ENCODE measurements at regions not wholly inside any gene's neighbourhood (a gene's known extent, or its start where the extent isn't known, plus 50 kb on each side); places are given as distances from the start of the nearest gene placed in this dataset.

DNA sequence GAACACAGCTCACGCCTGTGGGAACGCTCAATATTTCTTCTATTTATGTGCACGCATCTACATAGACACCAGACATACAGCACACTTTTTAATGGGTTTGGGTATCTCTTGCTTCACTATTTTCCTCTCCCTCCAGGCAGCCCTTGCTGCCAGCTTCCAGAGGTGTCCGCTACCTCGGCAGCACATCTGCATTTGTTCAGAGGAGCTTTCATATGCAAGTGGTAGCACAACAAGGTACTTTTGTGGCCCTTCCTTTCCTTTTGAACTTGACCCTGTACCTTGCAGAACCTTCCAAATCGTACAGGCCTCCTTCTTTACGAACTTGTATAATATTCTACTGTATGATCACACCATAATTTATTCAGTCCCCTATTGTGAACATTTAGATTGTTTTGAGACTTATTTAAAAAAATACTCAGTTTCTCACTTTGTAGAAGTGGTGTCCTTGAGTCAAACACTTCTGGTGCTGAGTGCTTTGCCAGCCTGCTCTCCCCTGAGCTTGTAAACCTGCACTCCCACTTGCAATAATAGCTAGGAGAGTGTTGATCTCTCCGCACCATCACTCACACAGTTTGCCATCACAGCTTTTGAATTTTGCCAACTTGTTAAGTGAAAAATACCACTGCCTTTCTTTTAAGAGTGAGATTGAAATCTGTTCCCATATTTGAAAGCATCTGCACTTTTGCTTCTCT, 106.0 kb upstream of the ZNF32 start:
- Histone ChIP-seq H3K4me2 (ENCODE audit: insufficient read depth, low read length) (no peak overlapping the region), H3K27ac (ENCODE audit: low read length) (no peak overlapping the region), H3K79me2 (ENCODE audit: insufficient read depth, low read length) (no peaks in the 10 kb centered on the region), H4K20me1 (ENCODE audit: insufficient read depth, low read length) (no peaks in the 10 kb centered on the region), H3K27me3 (ENCODE audit: insufficient read depth, low read length, poor library complexity) (no peaks in the 10 kb centered on the region), H3K4me3 (ENCODE audit: low read depth in 1 of 2, low read length in 2 of 2) (no peak overlapping the region), H3K4me1 (ENCODE audit: insufficient read depth, low read length) (no peaks in the 10 kb centered on the region), H3K9me3 (ENCODE audit: insufficient read depth, low read length, severe bottlenecking) (no peaks in the 10 kb centered on the region), H2AFZ (ENCODE audit: low read depth, low read length) (no peak overlapping the region), H3K9ac (ENCODE audit: low read depth, low read length) (no peak overlapping the region), H3K36me3 (ENCODE audit: insufficient read depth, low read length) (no peaks in the 10 kb centered on the region)
- ATAC-seq (ENCODE audit: insufficient read depth, low read depth) (no peak), DNase-seq (no peak)
- TF ChIP-seq EZH2 (IDR thresholded peaks at IDR 0.05; ENCODE audit: borderline replicate concordance, low read depth, low read length, severe bottlenecking), result no peak
- TF ChIP-seq, protein P1, sequence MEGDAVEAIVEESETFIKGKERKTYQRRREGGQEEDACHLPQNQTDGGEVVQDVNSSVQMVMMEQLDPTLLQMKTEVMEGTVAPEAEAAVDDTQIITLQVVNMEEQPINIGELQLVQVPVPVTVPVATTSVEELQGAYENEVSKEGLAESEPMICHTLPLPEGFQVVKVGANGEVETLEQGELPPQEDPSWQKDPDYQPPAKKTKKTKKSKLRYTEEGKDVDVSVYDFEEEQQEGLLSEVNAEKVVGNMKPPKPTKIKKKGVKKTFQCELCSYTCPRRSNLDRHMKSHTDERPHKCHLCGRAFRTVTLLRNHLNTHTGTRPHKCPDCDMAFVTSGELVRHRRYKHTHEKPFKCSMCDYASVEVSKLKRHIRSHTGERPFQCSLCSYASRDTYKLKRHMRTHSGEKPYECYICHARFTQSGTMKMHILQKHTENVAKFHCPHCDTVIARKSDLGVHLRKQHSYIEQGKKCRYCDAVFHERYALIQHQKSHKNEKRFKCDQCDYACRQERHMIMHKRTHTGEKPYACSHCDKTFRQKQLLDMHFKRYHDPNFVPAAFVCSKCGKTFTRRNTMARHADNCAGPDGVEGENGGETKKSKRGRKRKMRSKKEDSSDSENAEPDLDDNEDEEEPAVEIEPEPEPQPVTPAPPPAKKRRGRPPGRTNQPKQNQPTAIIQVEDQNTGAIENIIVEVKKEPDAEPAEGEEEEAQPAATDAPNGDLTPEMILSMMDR (IDR thresholded peaks at IDR 0.05; ENCODE audit: borderline replicate concordance, extremely low read depth, low read length, poor library complexity, severe bottlenecking), result no peak

GRCh38 chr10:43753397-43754061, 104.8 kb upstream of the ZNF32 start:
- Histone ChIP-seq H3K27me3 (ENCODE audit: insufficient read depth, low read length, poor library complexity) (no peaks in the 10 kb centered on the region), H3K79me2 (ENCODE audit: insufficient read depth, low read length) (no peaks in the 10 kb centered on the region), H4K20me1 (ENCODE audit: insufficient read depth, low read length) (no peaks in the 10 kb centered on the region), H3K9ac (ENCODE audit: low read depth, low read length) (no peak overlapping the region), H3K27ac (ENCODE audit: low read length) (no peak overlapping the region), H3K36me3 (ENCODE audit: insufficient read depth, low read length) (no peaks in the 10 kb centered on the region), H3K4me1 (ENCODE audit: insufficient read depth, low read length) (no peaks in the 10 kb centered on the region), H3K9me3 (ENCODE audit: insufficient read depth, low read length, severe bottlenecking) (no peaks in the 10 kb centered on the region), H2AFZ (ENCODE audit: low read depth, low read length) (no peak overlapping the region), H3K4me3 (ENCODE audit: low read depth in 1 of 2, low read length in 2 of 2) (no peak overlapping the region), H3K4me2 (ENCODE audit: insufficient read depth, low read length) (no peak overlapping the region)
- ATAC-seq (ENCODE audit: insufficient read depth, low read depth) (no peak), DNase-seq (no peak)
- TF ChIP-seq EZH2 (IDR thresholded peaks at IDR 0.05; ENCODE audit: borderline replicate concordance, low read depth, low read length, severe bottlenecking), result no peak
- TF ChIP-seq, protein P1 (IDR thresholded peaks at IDR 0.05; ENCODE audit: borderline replicate concordance, extremely low read depth, low read length, poor library complexity, severe bottlenecking), result no peak

- no peaks in the 10 kb centered on the region for H3K79me2 ChIP-seq (ENCODE audit: insufficient read depth, low read length)
- no peaks in the 10 kb centered on the region for H3K27me3 ChIP-seq (ENCODE audit: insufficient read depth, low read length, poor library complexity)
- no peak overlapping the region for H3K27ac ChIP-seq (ENCODE audit: low read length)
- H3K9me3 ChIP-seq (ENCODE audit: insufficient read depth, low read length, severe bottlenecking), result no peaks in the 10 kb centered on the region
- no peak overlapping the region for H2AFZ ChIP-seq (ENCODE audit: low read depth, low read length)
- no peaks in the 10 kb centered on the region for H3K4me1 ChIP-seq (ENCODE audit: insufficient read depth, low read length)
- no peak overlapping the region for H3K9ac ChIP-seq (ENCODE audit: low read depth, low read length)
- no peak for TF ChIP-seq EZH2 (IDR thresholded peaks at IDR 0.05; ENCODE audit: borderline replicate concordance, low read depth, low read length, severe bottlenecking)
- TF ChIP-seq, protein P1 (IDR thresholded peaks at IDR 0.05; ENCODE audit: borderline replicate concordance, extremely low read depth, low read length, poor library complexity, severe bottlenecking), result no peak
- H4K20me1 ChIP-seq (ENCODE audit: insufficient read depth, low read length), result no peaks in the 10 kb centered on the region
- H3K4me3 ChIP-seq (ENCODE audit: low read depth in 1 of 2, low read length in 2 of 2), result no peak overlapping the region
- DNase-seq (no peak), ATAC-seq (ENCODE audit: insufficient read depth, low read depth) (no peak)
- no peak overlapping the region for H3K4me2 ChIP-seq (ENCODE audit: insufficient read depth, low read length)
- H3K36me3 ChIP-seq (ENCODE audit: insufficient read depth, low read length), result no peaks in the 10 kb centered on the region
Measured at GRCh38 chr10:43752682-43753081, 104.0 kb upstream of the ZNF32 start.
